ENCODE measurements at regions not wholly inside any gene's neighbourhood (a gene's known extent, or its start where the extent isn't known, plus 50 kb on each side); places are given as distances from the start of the nearest gene placed in this dataset.
"Not testable (repeated sequence)": the region's sequence is repeated elsewhere in the genome, so short reads cannot be mapped to it uniquely, and the experiment has no call there.

DNA sequence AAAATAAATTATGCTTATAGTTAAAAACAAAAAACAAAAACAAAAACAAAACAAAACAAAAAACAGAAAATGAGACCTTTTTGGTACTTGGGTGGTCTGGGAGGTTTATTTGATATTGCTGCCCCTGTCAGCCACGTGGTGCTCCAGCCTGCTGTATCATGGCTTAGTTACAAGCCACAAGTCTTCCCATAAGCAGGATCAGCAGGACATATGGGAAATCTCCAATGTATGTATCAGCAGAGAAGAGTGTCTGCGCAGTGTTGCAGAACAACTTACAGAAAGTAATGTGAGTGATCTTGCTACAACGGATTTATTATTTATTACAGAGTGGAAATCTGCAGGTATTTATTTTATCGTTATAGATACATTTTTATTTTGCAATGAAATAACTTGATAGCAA, 423.0 kb upstream of the TMPRSS15 start:
- DNase-seq (ENCODE audit: low spot score): no peak

DNA sequence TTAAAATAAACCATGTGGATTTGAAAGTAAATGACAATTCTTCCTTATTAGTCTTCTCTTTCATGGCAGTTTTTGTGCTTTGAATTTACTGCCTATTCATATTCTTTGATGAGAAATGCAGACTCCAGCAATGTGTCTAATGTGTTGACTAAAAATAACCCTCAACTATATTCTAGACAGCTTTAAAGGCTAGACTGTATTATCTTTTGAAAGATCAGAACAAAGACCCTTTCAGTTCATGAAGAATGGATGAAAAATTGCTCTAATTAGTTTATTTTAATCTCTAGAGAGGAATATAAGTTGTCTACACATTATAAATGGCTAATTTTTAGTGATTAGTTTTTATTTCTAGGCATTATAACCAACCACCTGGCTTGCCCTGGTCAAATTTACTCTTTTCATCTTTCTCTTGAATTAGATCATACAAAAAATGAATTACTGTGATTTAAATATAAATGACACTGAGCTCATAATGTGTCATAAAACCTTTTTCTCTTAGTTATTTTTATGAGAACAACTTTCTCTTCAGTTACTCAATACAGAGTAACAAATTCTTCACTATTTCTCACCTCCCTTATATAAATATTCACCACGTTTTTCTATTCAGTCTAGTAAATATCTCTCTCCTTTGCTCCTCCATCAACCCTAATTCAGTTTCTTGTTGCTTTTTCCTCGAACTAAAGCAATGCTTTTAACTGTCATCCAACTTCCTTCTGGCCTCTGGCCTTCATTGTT, 428.5 kb upstream of the TMPRSS15 start:
- no peak for DNase-seq (ENCODE audit: low spot score)

DNA sequence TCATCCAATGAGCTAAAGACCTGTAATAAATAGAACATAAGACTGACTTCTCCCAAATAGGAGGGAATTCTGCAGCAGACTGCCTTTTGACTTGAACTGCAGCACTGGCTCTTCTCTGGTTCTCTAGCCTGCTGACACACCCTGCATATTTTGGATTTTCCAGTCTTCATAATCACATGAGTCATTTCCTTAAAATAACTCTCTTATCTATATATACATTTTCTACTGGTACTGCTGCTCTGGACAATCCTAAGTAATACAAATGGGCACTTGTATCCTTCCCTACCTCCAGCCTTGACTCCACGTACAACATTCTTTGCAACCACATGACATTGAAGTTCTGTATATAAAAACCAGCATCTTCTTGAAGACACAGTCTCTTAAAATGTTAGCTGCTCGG, 429.4 kb upstream of the TMPRSS15 start:
- no peak for DNase-seq (ENCODE audit: low spot score)

DNA sequence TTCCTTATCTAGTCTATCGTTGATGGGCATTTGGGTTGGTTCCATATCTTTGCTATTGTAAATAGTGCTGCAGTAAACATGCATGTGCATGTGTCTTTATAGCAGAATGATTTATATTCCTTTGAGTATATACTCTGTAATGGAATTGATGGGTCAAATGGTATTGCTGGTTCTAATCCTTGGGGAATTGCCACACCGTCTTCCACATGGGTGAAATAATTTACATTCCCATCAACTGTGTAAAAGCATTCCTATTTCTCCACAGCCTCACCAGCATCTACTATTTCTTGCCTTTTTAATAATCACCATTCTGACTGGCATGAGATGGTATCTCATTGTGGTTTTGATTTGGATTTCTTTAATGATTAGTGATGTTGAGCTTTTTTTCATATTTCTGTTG, 430.5 kb upstream of the TMPRSS15 start:
- not testable (repeated sequence) for DNase-seq (ENCODE audit: low spot score)

DNA sequence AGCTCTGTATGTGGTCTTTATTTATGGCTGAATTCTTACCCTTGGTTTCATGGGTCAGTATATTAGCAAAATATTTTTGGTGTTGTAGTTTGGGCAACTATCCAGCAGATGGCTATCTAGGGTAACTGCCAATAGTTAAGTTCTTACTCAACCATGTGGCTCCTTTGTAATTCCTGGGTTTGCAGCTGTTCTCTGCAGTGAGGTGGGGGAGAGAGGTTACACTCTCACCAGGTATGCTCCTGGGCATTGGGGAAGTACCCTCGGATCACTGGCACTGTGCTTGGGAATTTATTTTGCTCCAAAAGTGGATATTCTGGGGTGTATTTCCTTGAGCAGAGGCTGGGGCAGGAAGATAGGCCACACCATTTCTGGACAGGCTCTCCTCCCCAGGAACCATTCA, 436.7 kb upstream of the TMPRSS15 start:
- DNase-seq (ENCODE audit: low spot score): no peak

DNA sequence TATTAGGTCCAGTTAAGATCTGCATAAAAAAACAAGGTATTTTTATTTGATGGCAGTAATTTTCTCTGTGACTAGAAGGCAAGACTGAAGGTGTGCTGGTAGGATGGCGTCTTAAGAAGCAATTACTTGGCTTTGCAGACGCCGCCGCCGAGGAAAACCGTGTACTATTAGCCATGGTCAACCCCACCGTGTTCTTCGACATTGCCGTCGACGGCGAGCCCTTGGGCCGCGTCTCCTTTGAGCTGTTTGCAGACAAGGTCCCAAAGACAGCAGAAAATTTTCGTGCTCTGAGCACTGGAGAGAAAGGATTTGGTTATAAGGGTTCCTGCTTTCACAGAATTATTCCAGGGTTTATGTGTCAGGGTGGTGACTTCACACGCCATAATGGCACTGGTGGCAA, 454.0 kb upstream of the TMPRSS15 start:
- DNase-seq (ENCODE audit: low spot score): not testable (repeated sequence)

DNA sequence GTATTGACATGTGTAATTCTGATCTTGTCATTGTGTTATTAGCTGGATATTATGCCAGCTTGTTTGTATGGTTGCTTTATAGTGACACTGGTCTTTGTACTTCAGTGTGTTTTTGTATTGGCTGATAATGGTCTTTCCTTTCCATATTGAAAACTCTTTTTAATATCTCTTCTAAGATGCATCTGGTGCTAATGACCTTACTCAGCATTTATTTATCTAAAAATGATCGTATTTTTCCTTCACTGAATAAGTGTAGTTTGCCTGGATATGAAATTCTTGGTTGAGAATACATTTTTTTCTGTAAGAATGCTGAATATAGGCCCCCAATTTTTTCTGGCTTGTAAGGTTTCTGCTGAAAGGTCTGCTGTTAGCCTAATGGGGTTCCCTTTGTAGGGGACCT, 465.5 kb upstream of the TMPRSS15 start:
- no peak for DNase-seq (ENCODE audit: low spot score)

DNA sequence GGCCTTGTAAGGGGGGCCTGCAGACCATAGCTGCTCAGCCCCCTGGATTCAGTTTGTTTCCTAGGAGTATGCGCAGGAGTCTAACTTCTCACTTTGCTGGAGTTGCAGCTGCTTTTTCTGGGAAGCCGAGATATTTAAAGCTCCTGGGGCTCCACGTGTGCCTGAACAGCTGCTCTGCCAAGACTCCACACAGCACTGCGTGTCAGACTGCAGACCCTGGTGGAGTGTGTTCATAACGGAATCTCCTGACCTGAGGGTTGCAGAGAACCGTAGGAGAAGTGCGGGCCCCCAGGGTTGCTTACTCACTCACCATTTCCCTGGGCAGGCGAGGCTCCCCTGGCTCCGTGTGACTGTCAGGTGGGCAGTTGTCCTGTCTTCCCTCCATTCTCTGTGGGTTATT, 474.3 kb upstream of the TMPRSS15 start:
- no peak for DNase-seq (ENCODE audit: low spot score)

DNA sequence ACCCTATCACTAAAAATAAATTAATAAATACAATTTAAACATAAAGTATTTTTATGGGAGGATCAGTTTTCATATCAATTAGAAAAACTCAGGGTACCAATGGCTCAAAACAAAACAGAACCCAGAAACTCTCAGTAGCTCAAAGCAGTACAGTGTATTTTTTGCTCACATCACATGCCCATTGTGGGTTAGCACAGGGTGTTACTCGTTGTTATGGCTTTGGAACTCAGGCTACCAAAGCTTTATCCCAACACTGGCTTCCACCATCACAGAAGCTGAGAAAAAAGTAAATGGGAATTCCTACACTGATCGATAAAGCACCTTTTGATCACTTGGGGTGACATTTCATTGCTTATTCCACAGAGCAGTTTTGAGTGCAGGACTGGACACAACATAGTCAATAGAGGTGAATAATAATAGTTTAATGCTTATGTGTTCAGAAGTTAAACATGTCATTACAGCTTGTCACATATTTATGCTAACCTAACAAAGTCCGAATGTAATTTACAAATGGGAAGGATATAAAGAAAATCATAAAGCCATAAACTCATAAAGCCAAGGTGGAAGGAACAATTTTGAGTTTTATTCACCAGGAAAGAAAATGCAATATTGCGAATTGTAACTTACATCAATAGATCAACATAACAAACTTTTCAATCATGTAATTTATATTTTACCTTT, 484.5 kb upstream of the TMPRSS15 start:
- DNase-seq (ENCODE audit: low spot score): no peak

DNA sequence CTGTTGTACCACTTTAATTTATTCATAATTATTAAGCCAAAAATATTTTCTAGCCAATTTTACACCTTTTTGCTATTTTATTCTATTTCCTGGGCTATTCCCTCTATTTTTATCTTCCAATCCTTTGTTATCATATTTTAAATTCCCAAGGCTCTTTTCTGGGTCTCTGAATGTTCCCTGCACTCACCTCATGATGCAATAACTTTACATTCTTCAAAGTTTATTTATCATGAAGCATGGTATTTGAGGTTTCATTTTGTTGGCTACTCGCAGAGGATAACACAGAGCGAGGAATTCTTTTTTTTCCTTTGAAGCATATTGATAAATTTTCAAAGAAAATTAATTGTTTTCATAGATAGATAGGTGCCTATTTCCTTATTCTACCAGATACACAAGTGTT, 489.8 kb upstream of the TMPRSS15 start:
- DNase-seq (ENCODE audit: low spot score): no peak

DNA sequence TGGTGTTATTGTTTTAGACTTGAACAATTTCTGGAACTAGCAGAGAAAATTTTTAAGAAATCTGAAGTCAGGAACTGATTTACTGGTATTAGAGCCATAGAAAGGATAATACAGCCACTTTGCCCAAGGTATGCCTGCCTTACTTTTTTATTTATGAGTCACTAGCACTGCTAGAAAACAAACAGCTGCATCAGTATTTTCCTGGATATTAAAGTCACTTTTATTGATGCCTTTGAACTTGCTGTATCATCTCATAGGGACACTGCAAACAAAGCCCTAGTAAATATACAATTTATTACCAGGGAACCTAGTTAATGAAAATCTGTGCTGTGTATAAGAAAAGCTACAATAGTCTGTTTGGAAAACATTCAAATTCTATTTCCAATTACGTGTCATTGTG, 490.8 kb upstream of the TMPRSS15 start:
- DNase-seq (ENCODE audit: low spot score): no peak

DNA sequence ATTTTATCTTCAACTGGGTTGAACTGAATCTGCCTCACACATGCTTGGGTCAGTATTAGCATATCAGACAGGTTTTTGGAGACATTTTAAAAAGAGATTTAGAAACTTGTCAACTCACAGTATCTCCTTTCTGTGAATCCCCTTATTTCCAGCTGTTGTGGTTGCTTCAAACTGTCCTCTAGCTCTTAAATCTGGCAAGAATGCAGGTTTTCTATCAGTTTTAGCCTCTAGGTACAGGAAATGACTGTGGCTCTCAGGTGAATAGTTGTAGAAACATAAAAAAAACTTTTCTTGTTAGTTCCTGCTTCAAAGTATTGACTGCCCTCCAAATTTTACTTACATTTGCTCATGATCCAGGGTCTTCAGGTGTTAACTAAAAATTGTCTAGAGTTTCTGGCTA, 495.7 kb upstream of the TMPRSS15 start:
- no peak for DNase-seq (ENCODE audit: low spot score)

DNA sequence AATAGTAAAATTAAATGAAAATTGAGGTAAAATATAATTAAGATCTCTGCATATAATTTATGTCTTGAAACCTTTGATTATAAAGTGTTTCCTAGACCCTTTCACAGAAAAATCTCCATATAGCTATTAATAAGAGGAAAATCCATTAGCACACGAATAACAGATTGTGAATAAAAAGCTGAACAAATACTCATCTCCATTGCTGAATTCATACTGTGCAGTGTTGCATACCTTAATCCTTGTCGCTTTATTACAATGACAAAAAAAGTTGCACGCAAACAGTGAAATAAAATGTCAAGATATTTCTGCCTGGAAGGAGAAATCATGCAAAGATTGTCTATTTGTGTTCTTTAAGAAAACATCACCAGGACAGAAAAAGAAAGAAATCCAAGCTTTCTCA, 499.1 kb upstream of the TMPRSS15 start:
- no peak for DNase-seq (ENCODE audit: low spot score)

DNA sequence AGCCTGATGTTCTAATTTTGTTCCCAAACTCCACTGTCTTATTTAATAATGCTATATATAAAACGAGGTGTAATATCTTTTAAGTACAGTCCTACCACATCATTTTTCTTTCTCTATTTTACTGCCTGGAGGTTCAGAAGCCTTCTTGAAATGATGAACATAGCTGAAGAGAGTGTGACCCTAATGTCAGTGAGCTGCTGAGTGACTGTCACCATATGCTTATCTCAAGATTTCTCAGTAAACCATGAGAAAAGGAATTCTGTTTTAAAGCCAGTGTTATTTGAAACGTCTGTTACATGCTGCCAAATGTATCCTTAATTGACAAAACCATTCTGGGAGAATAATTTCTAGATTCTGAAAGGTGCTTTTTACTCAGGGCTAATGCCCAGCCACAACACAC, 503.5 kb upstream of the TMPRSS15 start:
- no peak for DNase-seq (ENCODE audit: low spot score)

DNA sequence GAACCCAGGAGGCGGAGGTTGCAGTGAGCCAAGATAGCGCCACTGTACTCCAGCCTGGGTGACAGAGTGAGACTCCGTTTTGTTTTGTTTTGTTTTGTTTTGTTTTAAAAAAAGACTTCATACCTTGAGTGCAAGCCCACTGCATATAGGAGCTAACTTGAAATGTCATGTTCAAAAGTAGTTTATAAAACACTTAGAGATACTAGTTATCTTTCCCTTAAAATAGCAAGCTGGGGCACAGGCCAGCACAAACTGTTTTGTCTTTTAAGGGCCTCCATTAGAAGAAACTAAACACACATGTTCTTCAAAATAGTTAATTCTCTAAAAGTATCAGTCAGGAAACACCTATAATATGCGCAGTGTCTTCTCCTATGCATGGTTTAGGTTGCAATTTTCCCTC, 505.1 kb upstream of the TMPRSS15 start:
- no peak for DNase-seq (ENCODE audit: low spot score)

DNA sequence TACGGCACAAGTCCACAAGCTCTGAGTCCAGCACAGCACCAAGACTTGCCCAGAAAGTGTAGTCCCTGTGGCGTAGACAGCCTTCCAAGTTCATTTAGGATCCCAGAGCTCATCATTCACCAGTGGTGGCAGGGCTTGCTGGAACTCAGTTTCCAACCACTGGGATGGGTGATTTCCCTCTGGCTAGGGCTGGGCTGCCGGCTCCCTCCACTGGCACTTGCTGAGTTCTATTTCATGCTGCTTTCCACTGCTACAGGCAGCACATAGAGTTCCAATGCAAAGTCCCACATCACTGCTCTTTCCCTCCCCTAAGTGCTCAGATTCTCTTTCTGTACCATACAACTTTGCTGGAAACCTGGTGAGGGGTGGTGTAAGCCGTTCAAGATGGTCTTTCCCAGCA, 510.3 kb upstream of the TMPRSS15 start:
- DNase-seq (ENCODE audit: low spot score): no peak

DNA sequence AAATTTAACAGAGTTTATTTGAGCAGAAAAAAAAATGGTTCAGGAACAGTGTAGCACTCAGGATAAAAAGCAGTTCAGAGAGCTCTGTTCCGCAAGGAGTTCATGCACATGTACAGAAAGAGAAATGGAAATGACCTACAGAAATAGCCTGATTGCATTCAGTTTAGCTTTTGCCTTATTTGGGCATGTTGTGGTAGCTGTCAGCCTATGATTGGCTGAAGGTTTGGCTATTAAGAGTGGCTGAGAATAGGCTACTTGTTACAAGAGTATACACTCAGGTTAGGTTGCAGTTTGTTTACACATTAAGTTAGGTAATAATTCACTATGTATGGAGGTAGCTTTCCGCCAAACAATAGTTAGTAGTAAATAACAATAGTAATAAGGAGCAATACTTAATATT, 511.0 kb upstream of the TMPRSS15 start:
- DNase-seq (ENCODE audit: low spot score): no peak

DNA sequence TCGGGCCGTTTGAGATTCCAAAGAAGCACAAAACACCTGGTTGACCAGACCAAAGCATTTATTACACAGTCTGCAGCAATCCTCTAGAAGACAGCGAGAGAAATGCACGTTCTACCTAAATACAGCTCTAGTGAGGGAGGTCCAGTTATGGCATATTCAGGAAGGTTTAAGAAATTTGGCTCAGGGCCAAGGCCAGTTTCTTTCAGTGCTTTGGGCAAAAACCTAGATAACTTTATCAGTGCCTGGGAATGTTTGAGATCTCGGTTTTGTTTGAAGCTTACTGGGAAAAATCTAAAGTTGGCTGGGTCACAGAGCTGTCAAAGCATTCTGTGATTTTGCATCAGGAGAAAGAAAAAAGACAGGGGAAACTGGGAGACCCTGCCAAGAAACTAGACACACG, 514.0 kb upstream of the TMPRSS15 start:
- no peak for DNase-seq (ENCODE audit: low spot score)

DNA sequence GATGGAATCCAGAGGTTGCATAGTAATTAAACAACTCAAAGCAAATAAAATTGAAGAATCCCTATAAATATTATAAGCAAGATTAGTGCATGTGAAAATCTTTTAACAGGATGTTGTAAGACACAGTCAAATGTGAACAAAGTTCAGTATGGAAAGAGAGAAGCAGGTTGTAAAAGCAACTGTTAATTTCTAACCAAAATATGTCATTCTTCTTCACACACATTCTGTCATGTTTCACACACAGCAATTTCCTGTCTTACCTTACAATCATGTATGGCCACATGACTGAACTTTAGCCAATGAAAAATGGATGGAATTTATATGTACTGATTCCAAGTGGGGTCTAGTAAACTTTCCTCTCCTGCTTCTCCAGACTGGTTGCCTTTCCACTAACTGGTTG, 527.7 kb upstream of the TMPRSS15 start:
- no peak for DNase-seq (ENCODE audit: low spot score)

DNA sequence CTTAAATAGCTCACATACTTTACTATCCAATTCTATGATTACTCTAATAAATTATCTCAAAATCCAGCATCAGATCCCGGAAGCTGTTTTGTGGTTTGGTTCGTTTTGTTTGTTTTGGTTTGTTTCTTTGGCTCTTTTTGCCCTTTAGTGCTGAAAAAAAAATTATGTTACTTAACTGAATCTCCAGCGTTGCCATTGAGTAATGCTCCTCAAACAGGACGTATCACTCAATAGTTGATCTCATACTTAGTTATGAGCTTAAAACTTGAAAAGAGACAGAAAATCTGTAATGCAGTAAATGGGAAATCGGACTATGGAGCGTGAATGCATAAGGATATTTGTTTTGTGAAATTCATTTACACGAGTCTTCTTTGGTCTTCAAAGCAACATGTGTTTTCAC, 533.8 kb upstream of the TMPRSS15 start:
- no peak for DNase-seq (ENCODE audit: low spot score)

DNA sequence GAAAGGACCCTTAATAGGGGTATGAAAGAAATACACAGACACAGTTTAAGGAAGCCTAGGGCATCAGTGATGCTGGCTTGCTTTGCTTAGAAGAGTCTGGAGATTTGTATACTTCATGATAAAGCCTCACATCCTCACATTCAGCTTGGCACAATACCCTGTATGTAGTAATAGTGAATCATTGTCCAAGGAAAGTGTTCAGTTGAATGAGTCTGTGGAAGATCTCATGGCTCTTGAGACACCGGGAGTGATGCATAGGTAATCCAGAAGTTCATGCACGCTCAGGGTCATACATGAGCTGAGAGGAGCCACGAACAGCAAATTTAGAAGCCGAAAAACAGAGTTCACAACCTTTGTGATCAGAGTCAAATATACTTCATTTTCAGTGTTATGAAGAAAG, 537.2 kb upstream of the TMPRSS15 start:
- DNase-seq (ENCODE audit: low spot score): no peak

DNA sequence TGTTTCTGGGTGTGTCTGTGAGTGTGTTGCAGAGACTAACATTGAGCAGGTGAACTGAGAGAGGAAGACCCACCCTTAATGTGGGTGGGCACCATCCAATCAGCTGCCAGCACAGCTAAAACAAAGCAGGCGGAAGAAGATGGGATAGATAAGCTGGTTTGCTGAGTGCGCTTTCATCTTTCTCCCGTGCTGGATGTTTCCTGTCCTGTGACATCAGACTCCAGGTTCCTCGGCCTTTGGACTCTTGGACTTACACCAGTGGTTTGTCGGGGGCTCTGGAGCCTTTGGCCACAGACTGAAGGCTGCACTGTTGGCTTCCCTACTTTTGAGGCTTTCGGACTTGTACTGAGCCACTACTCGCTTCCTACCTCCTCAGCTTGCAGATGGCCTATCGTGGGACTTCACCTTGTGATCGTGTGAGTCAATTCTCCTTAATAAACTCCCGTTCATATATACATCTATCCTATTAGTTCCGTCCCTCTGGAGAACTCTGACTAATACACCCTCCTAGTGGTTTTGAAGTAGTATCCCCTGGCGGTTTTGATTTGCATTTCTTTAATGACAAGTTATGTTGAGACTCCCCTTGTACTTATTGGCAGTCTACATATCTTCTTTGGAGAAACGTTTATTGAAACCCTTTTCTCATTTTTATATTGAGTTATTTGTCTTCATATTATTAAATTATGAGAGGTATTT, 546.6 kb upstream of the TMPRSS15 start:
- no peak for DNase-seq (ENCODE audit: low spot score)

DNA sequence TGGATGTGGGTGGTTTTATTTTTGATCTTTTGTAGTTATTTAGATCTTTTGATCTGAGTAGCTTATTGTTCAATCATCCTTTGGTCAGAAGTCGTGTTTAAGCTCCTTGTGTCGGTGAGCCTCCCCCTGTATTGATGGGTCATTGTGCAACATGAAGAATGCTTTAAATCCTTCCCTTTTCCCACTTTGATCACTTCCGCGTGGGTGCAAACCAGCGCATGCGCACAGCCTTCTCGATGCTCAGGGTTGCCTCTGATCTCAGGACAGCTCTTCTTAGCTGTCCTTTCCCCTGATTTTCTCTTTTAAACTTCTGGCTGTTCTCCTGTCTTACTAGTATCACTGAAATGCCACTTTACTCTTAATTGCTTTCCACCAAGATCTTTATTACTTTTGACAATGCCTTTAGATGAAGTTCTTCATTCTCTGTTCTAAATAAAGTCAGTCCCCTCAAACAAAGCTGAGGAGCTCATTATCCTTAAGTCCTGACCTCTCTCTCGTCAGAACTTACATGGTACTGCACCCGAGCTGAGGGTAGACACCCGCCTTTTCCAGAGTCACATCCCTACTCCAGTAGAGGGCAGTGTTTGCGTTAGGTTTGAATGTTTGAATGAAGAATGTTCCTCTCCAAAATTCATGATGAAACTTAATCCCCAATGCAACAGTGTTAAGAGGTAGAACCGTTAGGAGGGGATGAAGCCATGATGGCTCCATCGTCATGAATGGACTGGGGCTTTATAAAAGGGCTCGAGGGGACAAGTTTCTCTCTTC, 547.9 kb upstream of the TMPRSS15 start:
- no peak for DNase-seq (ENCODE audit: low spot score)
